ENCODE measurements at regions not wholly inside any gene's neighbourhood (a gene's known extent, or its start where the extent isn't known, plus 50 kb on each side); places are given as distances from the start of the nearest gene placed in this dataset.

DNA sequence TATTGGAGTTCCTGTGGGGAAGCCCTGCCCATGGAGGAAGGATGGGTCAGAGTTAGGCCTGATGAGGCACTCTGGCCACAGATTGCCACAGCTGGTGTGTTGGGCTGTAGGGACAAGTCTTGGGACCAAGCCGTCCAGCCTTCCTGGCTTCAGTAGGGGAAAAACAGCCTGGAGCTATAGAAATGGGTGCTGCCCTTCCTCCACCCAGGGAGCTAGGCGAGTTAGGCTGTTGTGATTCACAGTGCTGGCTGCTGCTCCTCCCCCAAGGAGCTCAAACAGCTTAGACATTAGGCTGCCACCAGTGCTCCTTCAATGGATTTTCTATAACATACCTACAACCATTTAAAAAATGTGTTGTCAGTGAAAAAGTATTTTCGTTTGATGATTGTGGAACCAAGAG, 274.3 kb downstream of the RPL10L start:
- no peaks in the 10 kb centered on the region for H3K27me3 ChIP-seq (ENCODE audit: control insufficient read depth, low read length)
- no peak overlapping the region for H3K4me2 ChIP-seq (ENCODE audit: low read length)
- no peaks in the 10 kb centered on the region for H3K36me3 ChIP-seq (ENCODE audit: control insufficient read depth, low read length)
- TF ChIP-seq, protein P1, sequence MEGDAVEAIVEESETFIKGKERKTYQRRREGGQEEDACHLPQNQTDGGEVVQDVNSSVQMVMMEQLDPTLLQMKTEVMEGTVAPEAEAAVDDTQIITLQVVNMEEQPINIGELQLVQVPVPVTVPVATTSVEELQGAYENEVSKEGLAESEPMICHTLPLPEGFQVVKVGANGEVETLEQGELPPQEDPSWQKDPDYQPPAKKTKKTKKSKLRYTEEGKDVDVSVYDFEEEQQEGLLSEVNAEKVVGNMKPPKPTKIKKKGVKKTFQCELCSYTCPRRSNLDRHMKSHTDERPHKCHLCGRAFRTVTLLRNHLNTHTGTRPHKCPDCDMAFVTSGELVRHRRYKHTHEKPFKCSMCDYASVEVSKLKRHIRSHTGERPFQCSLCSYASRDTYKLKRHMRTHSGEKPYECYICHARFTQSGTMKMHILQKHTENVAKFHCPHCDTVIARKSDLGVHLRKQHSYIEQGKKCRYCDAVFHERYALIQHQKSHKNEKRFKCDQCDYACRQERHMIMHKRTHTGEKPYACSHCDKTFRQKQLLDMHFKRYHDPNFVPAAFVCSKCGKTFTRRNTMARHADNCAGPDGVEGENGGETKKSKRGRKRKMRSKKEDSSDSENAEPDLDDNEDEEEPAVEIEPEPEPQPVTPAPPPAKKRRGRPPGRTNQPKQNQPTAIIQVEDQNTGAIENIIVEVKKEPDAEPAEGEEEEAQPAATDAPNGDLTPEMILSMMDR (IDR thresholded peaks at IDR 0.05; ENCODE audit: low read depth, low read length, poor library complexity, severe bottlenecking), result no peak
- TF ChIP-seq EZH2phosphoT487 (IDR thresholded peaks at IDR 0.05; ENCODE audit: borderline replicate concordance, low read length), result no peak
- no peak overlapping the region for H3K4me3 ChIP-seq (ENCODE audit: low read length)
- no peak overlapping the region for H3K27ac ChIP-seq (ENCODE audit: low read depth, low read length)
- H3K9me3 ChIP-seq (ENCODE audit: control insufficient read depth, insufficient read depth, low read length), result no peaks in the 10 kb centered on the region
- no peaks in the 10 kb centered on the region for H3K79me2 ChIP-seq (ENCODE audit: control insufficient read depth, low read length)
- H3K9me2 ChIP-seq (replicated peaks; ENCODE audit: control insufficient read depth, low read length), result no peaks in the 10 kb centered on the region
- no peaks in the 10 kb centered on the region for H3F3A ChIP-seq (ENCODE audit: control insufficient read depth, insufficient read depth)
- no peaks in the 10 kb centered on the region for H4K20me1 ChIP-seq (ENCODE audit: control insufficient read depth, insufficient read depth, low read depth, low read length)
- H3K4me1 ChIP-seq (ENCODE audit: control insufficient read depth, low read length), result no peaks in the 10 kb centered on the region

DNA sequence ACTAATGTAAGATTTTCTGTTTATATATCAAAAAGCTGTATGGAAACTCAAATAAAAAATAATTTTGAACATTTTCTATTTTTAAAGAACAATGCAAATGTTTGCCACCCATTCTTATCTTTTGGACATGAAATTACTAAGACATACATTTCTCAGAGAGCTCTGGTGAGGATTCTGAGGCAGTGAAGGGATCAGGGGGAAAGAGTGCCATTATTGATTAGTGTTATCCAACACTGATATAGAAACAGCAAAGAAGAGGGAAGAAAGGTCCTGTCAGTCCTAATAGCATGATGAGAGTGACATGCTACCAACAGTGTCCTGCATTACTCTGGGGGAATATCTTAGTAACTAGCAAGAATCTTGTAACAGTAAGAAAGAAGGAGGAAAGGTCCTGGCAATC, 282.2 kb downstream of the RPL10L start:
- Histone ChIP-seq H3K9me2 (replicated peaks; ENCODE audit: control insufficient read depth, low read length) (no peaks in the 10 kb centered on the region), H3K27ac (ENCODE audit: low read depth, low read length) (no peak overlapping the region)
- TF ChIP-seq, protein P1 (IDR thresholded peaks at IDR 0.05; ENCODE audit: low read depth, low read length, poor library complexity, severe bottlenecking), result no peak
- no peak for TF ChIP-seq EZH2phosphoT487 (IDR thresholded peaks at IDR 0.05; ENCODE audit: borderline replicate concordance, low read length)

DNA sequence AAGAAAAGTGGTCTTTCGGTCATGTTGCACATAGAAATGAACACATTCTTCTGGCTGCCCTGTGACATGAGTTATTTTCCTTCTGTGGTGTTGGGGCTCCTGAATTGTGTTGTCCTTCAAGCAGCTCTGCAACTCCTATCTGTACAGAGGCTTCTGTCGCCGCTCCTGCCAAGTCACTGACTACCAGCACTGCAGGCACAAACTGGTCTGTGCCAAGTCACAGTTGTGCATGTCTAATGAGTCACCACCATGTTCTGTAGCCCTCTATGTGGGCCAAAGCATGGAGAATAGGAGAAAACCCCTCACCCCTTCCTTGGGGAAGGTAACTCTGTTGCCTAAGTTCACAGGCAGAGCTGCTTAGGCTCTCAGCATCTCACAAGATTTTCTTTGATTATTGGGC, 283.3 kb downstream of the RPL10L start:
- H4K20me1 ChIP-seq (ENCODE audit: control insufficient read depth, insufficient read depth, low read depth, low read length), result no peaks in the 10 kb centered on the region
- H3K4me2 ChIP-seq (ENCODE audit: low read length), result no peak overlapping the region
- no peaks in the 10 kb centered on the region for H3K9me2 ChIP-seq (replicated peaks; ENCODE audit: control insufficient read depth, low read length)
- no peak for TF ChIP-seq EZH2phosphoT487 (IDR thresholded peaks at IDR 0.05; ENCODE audit: borderline replicate concordance, low read length)
- TF ChIP-seq, protein P1 (IDR thresholded peaks at IDR 0.05; ENCODE audit: low read depth, low read length, poor library complexity, severe bottlenecking), result no peak
- H3K36me3 ChIP-seq (ENCODE audit: control insufficient read depth, low read length), result no peaks in the 10 kb centered on the region
- no peak overlapping the region for H3K27ac ChIP-seq (ENCODE audit: low read depth, low read length)
- no peaks in the 10 kb centered on the region for H3K27me3 ChIP-seq (ENCODE audit: control insufficient read depth, low read length)
- no peaks in the 10 kb centered on the region for H3K79me2 ChIP-seq (ENCODE audit: control insufficient read depth, low read length)
- no peak overlapping the region for H3K4me3 ChIP-seq (ENCODE audit: low read length)
- H3F3A ChIP-seq (ENCODE audit: control insufficient read depth, insufficient read depth), result no peaks in the 10 kb centered on the region
- no peaks in the 10 kb centered on the region for H3K9me3 ChIP-seq (ENCODE audit: control insufficient read depth, insufficient read depth, low read length)
- H3K4me1 ChIP-seq (ENCODE audit: control insufficient read depth, low read length), result no peaks in the 10 kb centered on the region

More for the DNA sequence above, 282.2 kb downstream of the RPL10L start:
- Histone ChIP-seq H3K4me2 (ENCODE audit: low read length) (no peak overlapping the region), H3K4me1 (ENCODE audit: control insufficient read depth, low read length) (no peaks in the 10 kb centered on the region), H3K9me3 (ENCODE audit: control insufficient read depth, insufficient read depth, low read length) (no peaks in the 10 kb centered on the region), H3K4me3 (ENCODE audit: low read length) (no peak overlapping the region), H4K20me1 (ENCODE audit: control insufficient read depth, insufficient read depth, low read depth, low read length) (no peaks in the 10 kb centered on the region), H3K79me2 (ENCODE audit: control insufficient read depth, low read length) (no peaks in the 10 kb centered on the region), H3K27me3 (ENCODE audit: control insufficient read depth, low read length) (no peaks in the 10 kb centered on the region), H3K36me3 (ENCODE audit: control insufficient read depth, low read length) (no peaks in the 10 kb centered on the region), H3F3A (ENCODE audit: control insufficient read depth, insufficient read depth) (no peaks in the 10 kb centered on the region)

DNA sequence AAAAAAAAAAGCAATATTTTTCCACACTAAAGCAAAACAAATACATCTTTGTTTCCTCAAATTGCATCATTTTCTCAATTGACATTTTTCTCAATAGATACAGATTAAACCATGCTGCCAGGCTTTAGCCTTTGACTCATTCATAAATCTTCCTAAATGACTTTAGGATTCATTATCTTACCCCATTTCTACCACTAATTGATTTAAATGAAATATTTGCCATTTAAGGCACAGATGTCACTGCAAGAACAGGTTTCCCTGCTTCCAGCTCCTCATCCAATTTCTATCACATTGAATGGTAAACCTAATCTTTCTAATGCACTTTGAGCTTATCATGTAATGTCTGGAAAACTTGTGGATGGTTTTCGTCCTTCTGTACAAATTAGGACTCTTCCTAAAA, 298.7 kb downstream of the RPL10L start:
- no peaks in the 10 kb centered on the region for H3K9me3 ChIP-seq (ENCODE audit: control insufficient read depth, insufficient read depth, low read length)
- no peaks in the 10 kb centered on the region for H3K36me3 ChIP-seq (ENCODE audit: control insufficient read depth, low read length)
- no peak overlapping the region for H3K4me2 ChIP-seq (ENCODE audit: low read length)
- H3K4me3 ChIP-seq (ENCODE audit: low read length), result no peak overlapping the region
- H3K4me1 ChIP-seq (ENCODE audit: control insufficient read depth, low read length), result no peaks in the 10 kb centered on the region
- H3K27ac ChIP-seq (ENCODE audit: low read depth, low read length), result no peak overlapping the region
- TF ChIP-seq, protein P1 (IDR thresholded peaks at IDR 0.05; ENCODE audit: low read depth, low read length, poor library complexity, severe bottlenecking), result no peak
- no peak for TF ChIP-seq EZH2phosphoT487 (IDR thresholded peaks at IDR 0.05; ENCODE audit: borderline replicate concordance, low read length)
- H3F3A ChIP-seq (ENCODE audit: control insufficient read depth, insufficient read depth), result no peaks in the 10 kb centered on the region
- no peaks in the 10 kb centered on the region for H4K20me1 ChIP-seq (ENCODE audit: control insufficient read depth, insufficient read depth, low read depth, low read length)
- no peaks in the 10 kb centered on the region for H3K9me2 ChIP-seq (replicated peaks; ENCODE audit: control insufficient read depth, low read length)
- no peaks in the 10 kb centered on the region for H3K27me3 ChIP-seq (ENCODE audit: control insufficient read depth, low read length)
- no peaks in the 10 kb centered on the region for H3K79me2 ChIP-seq (ENCODE audit: control insufficient read depth, low read length)
